GM12865 (cell line): ENCODE measurements at regions not wholly inside any gene's neighbourhood (a gene's known extent, or its start where the extent isn't known, plus 50 kb on each side); places are given as distances from the start of the nearest gene placed in this dataset.

Experiments used
- DNase-seq: peaks from one replicate; pipeline ENCODE4 v3.0.0; 2010; ENCODE audit warnings: low read depth
- H3K4me3 ChIP-seq: 2 replicates; pipeline ENCODE4 v1.5.1; 2011; ENCODE audit warnings: mild to moderate bottlenecking, low read depth, low read length, control low read depth
- CTCF ChIP-seq: IDR thresholded peaks from 2 replicates; pipeline ENCODE4 v1.5.1; 2011; ENCODE audit warnings: low read length, control low read depth, low read depth, inconsistent platforms; ENCODE audit not compliant: insufficient read depth; ENCODE audit errors: missing control alignments

GRCh38 chr22:35204807-35205775, 52.2 kb upstream of the HMGXB4 start:
- TF ChIP-seq CTCF: no peak
- no peak overlapping the region for H3K4me3 ChIP-seq
- no peak for DNase-seq

GRCh38 chr22:35205961-35206360, 51.3 kb upstream of the HMGXB4 start:
- no peak overlapping the region for H3K4me3 ChIP-seq
- no peak for TF ChIP-seq CTCF
- DNase-seq: no peak

- no peak for TF ChIP-seq CTCF
- no peak overlapping the region for H3K4me3 ChIP-seq
- no peak for DNase-seq
Observed at GRCh38 chr22:35206889-35207288, 50.4 kb upstream of the HMGXB4 start.
